GM18909 (cell line): ENCODE measurements at regions not wholly inside any gene's neighbourhood (a gene's known extent, or its start where the extent isn't known, plus 50 kb on each side); places are given as distances from the start of the nearest gene placed in this dataset.
"Not testable (repeated sequence)": the region's sequence is repeated elsewhere in the genome, so short reads cannot be mapped to it uniquely, and the experiment has no call there.

Experiments
- ATAC-seq: cut with Tn5 transposase; IDR thresholded peaks from one replicate; pipeline ENCODE4 v1.9.1; 2021; ENCODE audit warnings: mild to moderate bottlenecking; ENCODE audit not compliant: unreplicated experiment, poor library complexity

DNA sequence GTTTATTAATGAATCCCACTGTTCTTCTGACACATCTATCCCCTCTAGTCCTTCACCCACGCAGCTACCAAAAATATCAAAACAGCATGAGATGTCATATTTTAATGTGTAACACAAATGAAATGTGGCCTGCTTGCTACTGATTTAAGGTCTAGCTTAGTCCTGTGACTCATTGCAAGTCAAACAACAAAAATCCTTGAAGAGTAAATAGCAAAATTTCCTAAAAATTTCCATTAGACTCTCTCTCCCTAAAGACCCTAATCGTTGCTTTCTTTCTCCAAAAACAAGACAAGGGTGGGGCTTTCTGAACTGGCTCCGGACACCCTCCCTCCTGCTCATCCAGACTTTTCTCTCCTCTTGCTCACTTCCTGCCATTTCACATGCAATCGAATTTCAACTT, 99.9 kb upstream of the IPO5 start:
- ATAC-seq, result no peak

DNA sequence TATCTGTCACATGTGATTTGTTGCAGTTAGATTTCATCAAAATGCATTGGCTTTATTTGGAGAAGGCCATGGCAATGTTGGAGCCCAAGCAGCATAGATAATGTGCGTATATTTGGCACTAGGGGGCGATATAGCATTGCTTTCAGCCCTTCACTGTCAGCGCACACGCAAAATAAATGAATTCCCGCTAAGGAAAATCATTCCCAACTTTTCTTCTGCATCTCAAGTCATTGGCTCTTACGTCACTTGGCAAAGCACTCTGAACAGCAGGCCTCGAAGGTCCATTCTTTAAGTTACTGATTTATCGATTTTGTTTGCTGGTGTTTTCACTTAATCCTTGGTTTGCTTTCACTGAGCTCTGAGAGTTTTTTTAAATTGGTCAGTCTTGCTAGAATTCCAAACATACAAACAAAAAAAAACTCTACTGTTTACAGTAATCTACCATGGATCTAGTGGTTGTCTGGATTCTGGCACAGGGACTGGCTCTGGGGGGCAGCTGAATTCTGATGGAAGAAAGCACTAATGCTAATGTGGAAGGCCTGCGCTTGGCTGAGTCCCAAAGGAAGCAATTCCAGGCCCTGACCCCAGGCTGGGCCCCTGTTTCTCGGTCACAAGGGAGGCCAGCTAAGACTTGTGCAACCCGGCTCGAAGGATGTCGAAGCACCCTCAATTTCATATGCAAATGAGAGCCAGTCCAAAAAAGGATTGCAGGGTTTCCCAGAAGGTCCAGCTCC, 97.7 kb upstream of the IPO5 start:
- no peak for ATAC-seq

- peak; percentile 67 for ATAC-seq
Measured at GRCh38 chr13:97856304-97856675, 97.2 kb upstream of the IPO5 start.

- no peak for ATAC-seq
Measured at GRCh38 chr13:97858161-97858560, 95.3 kb upstream of the IPO5 start.

DNA sequence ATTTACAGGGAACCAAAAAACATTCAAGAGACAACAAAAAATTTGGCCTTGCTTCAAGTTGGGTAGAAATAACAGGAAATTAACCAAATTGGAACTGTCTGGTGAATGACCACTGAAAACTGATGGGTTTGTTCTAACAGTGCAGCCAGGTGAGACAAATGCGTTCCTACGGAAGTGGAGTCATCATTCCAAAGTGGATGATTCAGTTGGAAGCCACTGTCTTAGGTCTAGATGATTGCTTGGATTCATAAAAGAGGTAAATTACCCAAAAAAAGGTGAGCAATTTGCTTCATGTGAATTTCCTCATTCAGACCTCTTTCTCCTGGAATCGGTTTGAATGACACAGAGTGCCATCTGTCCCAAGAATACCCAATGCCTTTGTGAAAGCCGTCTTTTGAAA, 87.1 kb upstream of the IPO5 start:
- ATAC-seq, result no peak

- no peak for ATAC-seq
Measured at GRCh38 chr13:97866751-97867150, 86.7 kb upstream of the IPO5 start.

GRCh38 chr13:97873398-97873797, 80.1 kb upstream of the IPO5 start:
- no peak for ATAC-seq

- no peak for ATAC-seq
Measured at GRCh38 chr13:97875218-97875617, 78.3 kb upstream of the IPO5 start.

- ATAC-seq, result no peak
Measured at GRCh38 chr13:97875911-97876310, 77.6 kb upstream of the IPO5 start.

GRCh38 chr13:97878431-97879375, 74.8 kb upstream of the IPO5 start:
- no peak for ATAC-seq

DNA sequence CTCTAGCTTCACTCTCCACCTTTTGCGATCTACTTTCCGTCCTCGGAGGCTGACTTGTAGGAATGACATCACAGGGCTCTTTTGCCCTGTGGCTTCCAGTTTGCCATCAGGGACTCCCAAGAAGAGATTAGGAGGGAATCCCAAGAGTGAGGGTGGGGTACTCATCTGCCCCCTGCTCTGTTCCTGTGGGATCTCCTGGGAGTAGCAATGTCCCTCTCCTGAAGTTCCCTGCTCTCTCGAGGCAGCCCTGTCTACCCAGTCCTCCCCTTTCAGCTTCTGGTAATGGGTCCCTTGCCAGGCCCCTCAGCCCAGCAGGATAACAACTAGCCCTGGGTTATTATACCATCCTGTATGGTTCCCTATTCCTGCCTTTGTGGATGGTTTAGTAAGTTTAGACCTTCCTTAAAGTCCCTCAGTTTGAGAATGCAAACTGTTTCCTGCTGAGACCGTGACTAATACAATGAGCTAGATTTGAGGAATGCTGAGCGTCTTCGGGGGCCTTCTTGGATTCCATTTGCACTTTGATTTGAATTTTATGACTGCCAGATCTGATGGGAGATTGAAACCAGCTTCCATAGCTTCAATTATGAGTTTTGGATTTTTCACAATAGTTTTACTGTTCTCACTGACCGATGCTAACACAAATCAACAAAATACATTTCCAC, 73.7 kb upstream of the IPO5 start:
- ATAC-seq, result no peak

- no peak for ATAC-seq
Measured at GRCh38 chr13:97880311-97880675, 73.2 kb upstream of the IPO5 start.

- ATAC-seq, result no peak
Measured at GRCh38 chr13:97881556-97881955, 71.9 kb upstream of the IPO5 start.

- ATAC-seq, result no peak
Measured at GRCh38 chr13:97883396-97883795, 70.1 kb upstream of the IPO5 start.

DNA sequence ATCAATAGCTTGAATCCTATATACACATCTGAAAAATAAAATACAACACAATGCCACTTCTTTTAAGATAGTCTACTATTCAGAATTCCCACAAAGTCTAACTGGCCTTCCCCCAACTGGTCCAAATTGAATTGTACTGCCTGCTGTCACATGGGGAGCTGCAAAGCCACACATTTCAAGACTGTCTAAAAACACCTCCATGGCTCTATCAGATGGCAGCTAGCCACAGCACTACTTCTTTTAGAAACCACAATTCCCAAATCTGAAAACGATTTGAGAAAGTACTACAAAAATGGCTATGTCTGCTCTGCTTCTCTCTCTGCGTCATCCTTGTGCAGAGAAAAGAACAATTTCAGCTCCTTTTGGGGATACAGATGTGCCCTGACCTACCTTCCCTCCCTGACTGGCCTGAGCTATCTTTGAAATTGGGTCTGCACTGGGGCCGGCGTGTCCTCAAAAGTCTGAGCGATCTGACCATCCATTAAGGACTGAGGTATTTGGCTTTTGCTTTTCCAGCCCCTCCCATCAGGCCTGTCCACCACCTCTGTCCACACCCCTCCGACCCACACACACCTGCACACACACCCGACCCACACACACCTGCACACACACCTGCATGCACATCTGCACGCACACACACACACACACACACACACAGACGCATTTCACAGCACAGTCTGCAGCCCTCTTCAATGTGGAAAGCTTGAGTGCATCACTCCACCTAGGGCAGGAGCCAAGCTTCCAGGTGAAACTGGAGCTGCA, 68.6 kb upstream of the IPO5 start:
- ATAC-seq, result no peak

- no peak for ATAC-seq
Measured at GRCh38 chr13:97885641-97886040, 67.8 kb upstream of the IPO5 start.

DNA sequence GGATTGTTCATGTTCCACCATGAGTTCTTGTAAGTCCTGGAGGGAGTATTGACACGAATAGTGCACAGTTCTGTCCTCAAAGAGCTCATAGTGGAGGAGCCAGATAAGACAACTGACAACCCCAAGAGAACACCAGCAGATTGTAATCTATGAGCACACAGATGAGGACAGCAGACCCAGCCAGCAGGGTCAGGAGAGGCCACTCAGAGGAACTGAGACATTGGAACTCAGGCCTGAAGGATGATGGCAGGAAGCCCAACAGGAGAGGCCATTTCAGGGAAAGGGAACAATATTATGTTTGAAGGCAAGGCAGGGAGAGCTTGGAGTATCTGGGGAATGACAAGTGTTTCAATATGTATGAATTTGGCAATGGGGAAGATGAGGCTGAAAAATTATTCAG, 63.7 kb upstream of the IPO5 start:
- no peak for ATAC-seq

GRCh38 chr13:97890573-97890972, 62.9 kb upstream of the IPO5 start:
- ATAC-seq, result no peak

GRCh38 chr13:97891964-97892363, 61.5 kb upstream of the IPO5 start:
- not testable (repeated sequence) for ATAC-seq

GRCh38 chr13:97892717-97893116, 60.8 kb upstream of the IPO5 start:
- ATAC-seq, result no peak
